Ishikawa (cell line): ENCODE measurements at regions not wholly inside any gene's neighbourhood (a gene's known extent, or its start where the extent isn't known, plus 50 kb on each side); places are given as distances from the start of the nearest gene placed in this dataset.

Experiments used
- CREB1 ChIP-seq: IDR thresholded peaks from 2 replicates; pipeline ENCODE4 v1.6.1; 2012; ENCODE audit warnings: low read depth
- EP300 ChIP-seq: IDR thresholded peaks from 2 replicates; pipeline ENCODE4 v1.6.1; 2012; ENCODE audit warnings: borderline replicate concordance
- FOXM1 ChIP-seq: IDR thresholded peaks from 2 replicates; pipeline ENCODE4 v1.6.1; 2012; ENCODE audit warnings: low read depth, borderline replicate concordance
- MAX ChIP-seq: IDR thresholded peaks from 2 replicates; pipeline ENCODE4 v1.6.1; 2012
- RAD21 ChIP-seq: IDR thresholded peaks from 2 replicates; pipeline ENCODE4 v1.6.1; 2012; ENCODE audit warnings: low read depth
- TAF1 ChIP-seq: IDR thresholded peaks from 2 replicates; pipeline ENCODE4 v1.6.1; 2012; ENCODE audit warnings: low read depth, mild to moderate bottlenecking
- TCF12 ChIP-seq: IDR thresholded peaks from 2 replicates; pipeline ENCODE4 v1.6.1; 2012; ENCODE audit warnings: low read depth
- TEAD4 ChIP-seq: IDR thresholded peaks from 2 replicates; pipeline ENCODE4 v1.6.1; 2012
- TF ChIP-seq, protein P1 (sequence below): IDR thresholded peaks from 2 replicates; pipeline ENCODE4 v1.6.1; 2012; ENCODE audit warnings: low read depth, mild to moderate bottlenecking
- TF ChIP-seq, protein P2 (sequence below): IDR thresholded peaks from 2 replicates; pipeline ENCODE4 v1.6.1; 2012

GRCh38 chr3:40642812-40643211 lies 118.1 kb downstream of the ZNF621 start:
- TF ChIP-seq TEAD4 = no peak
- TF ChIP-seq TCF12 = no peak
- no peak for TF ChIP-seq TAF1
- no peak for TF ChIP-seq EP300
- TF ChIP-seq MAX = no peak
- TF ChIP-seq, protein P1, sequence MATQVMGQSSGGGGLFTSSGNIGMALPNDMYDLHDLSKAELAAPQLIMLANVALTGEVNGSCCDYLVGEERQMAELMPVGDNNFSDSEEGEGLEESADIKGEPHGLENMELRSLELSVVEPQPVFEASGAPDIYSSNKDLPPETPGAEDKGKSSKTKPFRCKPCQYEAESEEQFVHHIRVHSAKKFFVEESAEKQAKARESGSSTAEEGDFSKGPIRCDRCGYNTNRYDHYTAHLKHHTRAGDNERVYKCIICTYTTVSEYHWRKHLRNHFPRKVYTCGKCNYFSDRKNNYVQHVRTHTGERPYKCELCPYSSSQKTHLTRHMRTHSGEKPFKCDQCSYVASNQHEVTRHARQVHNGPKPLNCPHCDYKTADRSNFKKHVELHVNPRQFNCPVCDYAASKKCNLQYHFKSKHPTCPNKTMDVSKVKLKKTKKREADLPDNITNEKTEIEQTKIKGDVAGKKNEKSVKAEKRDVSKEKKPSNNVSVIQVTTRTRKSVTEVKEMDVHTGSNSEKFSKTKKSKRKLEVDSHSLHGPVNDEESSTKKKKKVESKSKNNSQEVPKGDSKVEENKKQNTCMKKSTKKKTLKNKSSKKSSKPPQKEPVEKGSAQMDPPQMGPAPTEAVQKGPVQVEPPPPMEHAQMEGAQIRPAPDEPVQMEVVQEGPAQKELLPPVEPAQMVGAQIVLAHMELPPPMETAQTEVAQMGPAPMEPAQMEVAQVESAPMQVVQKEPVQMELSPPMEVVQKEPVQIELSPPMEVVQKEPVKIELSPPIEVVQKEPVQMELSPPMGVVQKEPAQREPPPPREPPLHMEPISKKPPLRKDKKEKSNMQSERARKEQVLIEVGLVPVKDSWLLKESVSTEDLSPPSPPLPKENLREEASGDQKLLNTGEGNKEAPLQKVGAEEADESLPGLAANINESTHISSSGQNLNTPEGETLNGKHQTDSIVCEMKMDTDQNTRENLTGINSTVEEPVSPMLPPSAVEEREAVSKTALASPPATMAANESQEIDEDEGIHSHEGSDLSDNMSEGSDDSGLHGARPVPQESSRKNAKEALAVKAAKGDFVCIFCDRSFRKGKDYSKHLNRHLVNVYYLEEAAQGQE = no peak
- TF ChIP-seq CREB1 = no peak
- TF ChIP-seq, protein P2, sequence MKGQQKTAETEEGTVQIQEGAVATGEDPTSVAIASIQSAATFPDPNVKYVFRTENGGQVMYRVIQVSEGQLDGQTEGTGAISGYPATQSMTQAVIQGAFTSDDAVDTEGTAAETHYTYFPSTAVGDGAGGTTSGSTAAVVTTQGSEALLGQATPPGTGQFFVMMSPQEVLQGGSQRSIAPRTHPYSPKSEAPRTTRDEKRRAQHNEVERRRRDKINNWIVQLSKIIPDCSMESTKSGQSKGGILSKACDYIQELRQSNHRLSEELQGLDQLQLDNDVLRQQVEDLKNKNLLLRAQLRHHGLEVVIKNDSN = no peak
- TF ChIP-seq FOXM1 = no peak
- no peak for TF ChIP-seq RAD21
